NCI-H748 (cell line): ENCODE measurements at regions not wholly inside any gene's neighbourhood (a gene's known extent, or its start where the extent isn't known, plus 50 kb on each side); places are given as distances from the start of the nearest gene placed in this dataset.
"Not testable (repeated sequence)": the region's sequence is repeated elsewhere in the genome, so short reads cannot be mapped to it uniquely, and the experiment has no call there.

Source experiments
- DNase-seq: peaks from one replicate; lab custom pipeline; 2025; ENCODE audit not compliant: unreplicated experiment; lab: John Stamatoyannopoulos, UW

- peak; percentile 7 for DNase-seq
These were observed 349.3 kb upstream of the PCDH18 start for GRCh38 chr4:137881641-137882040.

- DNase-seq = not testable (repeated sequence)
These were observed 335.8 kb upstream of the PCDH18 start for GRCh38 chr4:137868067-137868466.

GRCh38 chr4:137866671-137867070, 334.4 kb upstream of the PCDH18 start:
- DNase-seq = no peak

GRCh38 chr4:137861682-137862081, 329.4 kb upstream of the PCDH18 start:
- DNase-seq = peak; percentile 17

GRCh38 chr4:137853424-137853823, 321.1 kb upstream of the PCDH18 start:
- DNase-seq = no peak

- no peak for DNase-seq
These were observed 320.0 kb upstream of the PCDH18 start for GRCh38 chr4:137852326-137852725.

- DNase-seq = no peak
These were observed 319.1 kb upstream of the PCDH18 start for GRCh38 chr4:137851435-137851834.

- DNase-seq = not testable (repeated sequence)
These were observed 295.7 kb upstream of the PCDH18 start for GRCh38 chr4:137827945-137828344.

GRCh38 chr4:137825505-137825904, 293.2 kb upstream of the PCDH18 start:
- no peak for DNase-seq

- DNase-seq = no peak
These were observed 290.7 kb upstream of the PCDH18 start for GRCh38 chr4:137823007-137823406.

GRCh38 chr4:137819964-137820383, 287.7 kb upstream of the PCDH18 start:
- DNase-seq = peak; percentile 37

- no peak for DNase-seq
These were observed 280.0 kb upstream of the PCDH18 start for GRCh38 chr4:137812258-137812657.

- DNase-seq = no peak
These were observed 274.1 kb upstream of the PCDH18 start for GRCh38 chr4:137806420-137806819.

GRCh38 chr4:137804906-137805495, 272.7 kb upstream of the PCDH18 start:
- DNase-seq = no peak

GRCh38 chr4:137800861-137801260, 268.6 kb upstream of the PCDH18 start:
- DNase-seq = no peak

- peak; percentile 30 for DNase-seq
These were observed 262.5 kb upstream of the PCDH18 start for GRCh38 chr4:137794764-137795254.

GRCh38 chr4:137789263-137789662, 257.0 kb upstream of the PCDH18 start:
- not testable (repeated sequence) for DNase-seq

- DNase-seq = not testable (repeated sequence)
These were observed 251.6 kb upstream of the PCDH18 start for GRCh38 chr4:137783923-137784322.

GRCh38 chr4:137775701-137776100, 243.4 kb upstream of the PCDH18 start:
- DNase-seq = no peak

GRCh38 chr4:137774501-137774900, 242.2 kb upstream of the PCDH18 start:
- no peak for DNase-seq

- no peak for DNase-seq
These were observed 236.6 kb upstream of the PCDH18 start for GRCh38 chr4:137768881-137769280.

- no peak for DNase-seq
These were observed 235.9 kb upstream of the PCDH18 start for GRCh38 chr4:137768196-137768595.

GRCh38 chr4:137762591-137762990, 230.3 kb upstream of the PCDH18 start:
- no peak for DNase-seq
